ENCODE measurements at regions not wholly inside any gene's neighbourhood (a gene's known extent, or its start where the extent isn't known, plus 50 kb on each side); places are given as distances from the start of the nearest gene placed in this dataset.

DNA sequence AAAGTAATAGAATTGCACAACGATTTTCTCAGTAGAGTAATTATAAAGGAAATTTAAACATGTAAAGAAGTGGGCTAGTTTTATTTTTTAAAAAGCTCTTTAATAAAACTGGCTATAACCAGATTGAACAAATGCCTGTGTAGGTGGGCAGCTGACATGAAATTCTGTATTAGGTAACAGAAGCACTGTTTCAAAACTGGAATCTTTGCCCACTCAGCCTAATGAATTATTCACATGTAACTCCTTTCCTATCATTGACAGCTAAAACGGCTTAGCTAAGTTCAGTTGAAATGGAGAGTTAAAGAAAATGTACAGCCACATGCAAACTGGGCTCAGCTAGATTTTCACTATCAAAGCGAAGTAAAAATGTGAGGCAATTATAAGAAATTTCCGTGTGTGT, 1300.1 kb upstream of the ACO1 start:
- TF ChIP-seq, protein P1, sequence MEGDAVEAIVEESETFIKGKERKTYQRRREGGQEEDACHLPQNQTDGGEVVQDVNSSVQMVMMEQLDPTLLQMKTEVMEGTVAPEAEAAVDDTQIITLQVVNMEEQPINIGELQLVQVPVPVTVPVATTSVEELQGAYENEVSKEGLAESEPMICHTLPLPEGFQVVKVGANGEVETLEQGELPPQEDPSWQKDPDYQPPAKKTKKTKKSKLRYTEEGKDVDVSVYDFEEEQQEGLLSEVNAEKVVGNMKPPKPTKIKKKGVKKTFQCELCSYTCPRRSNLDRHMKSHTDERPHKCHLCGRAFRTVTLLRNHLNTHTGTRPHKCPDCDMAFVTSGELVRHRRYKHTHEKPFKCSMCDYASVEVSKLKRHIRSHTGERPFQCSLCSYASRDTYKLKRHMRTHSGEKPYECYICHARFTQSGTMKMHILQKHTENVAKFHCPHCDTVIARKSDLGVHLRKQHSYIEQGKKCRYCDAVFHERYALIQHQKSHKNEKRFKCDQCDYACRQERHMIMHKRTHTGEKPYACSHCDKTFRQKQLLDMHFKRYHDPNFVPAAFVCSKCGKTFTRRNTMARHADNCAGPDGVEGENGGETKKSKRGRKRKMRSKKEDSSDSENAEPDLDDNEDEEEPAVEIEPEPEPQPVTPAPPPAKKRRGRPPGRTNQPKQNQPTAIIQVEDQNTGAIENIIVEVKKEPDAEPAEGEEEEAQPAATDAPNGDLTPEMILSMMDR (IDR thresholded peaks at IDR 0.05; ENCODE audit: low read depth, low read length, poor library complexity, severe bottlenecking), result no peak
- no peak for TF ChIP-seq EZH2phosphoT487 (IDR thresholded peaks at IDR 0.05; ENCODE audit: borderline replicate concordance, low read length)

Measured in DOHH2 (cell line).